ENCODE measurements at regions not wholly inside any gene's neighbourhood (a gene's known extent, or its start where the extent isn't known, plus 50 kb on each side); places are given as distances from the start of the nearest gene placed in this dataset.

- TF ChIP-seq CTCF (conservative IDR thresholded peaks at IDR 0.05): no peak
- TF ChIP-seq ZFX (IDR thresholded peaks at IDR 0.05): no peak
Observed at GRCh38 chrX:100081503-100081902, 328.6 kb downstream of the PCDH19 start.
